ENCODE measurements at regions not wholly inside any gene's neighbourhood (a gene's known extent, or its start where the extent isn't known, plus 50 kb on each side); places are given as distances from the start of the nearest gene placed in this dataset.

DNA sequence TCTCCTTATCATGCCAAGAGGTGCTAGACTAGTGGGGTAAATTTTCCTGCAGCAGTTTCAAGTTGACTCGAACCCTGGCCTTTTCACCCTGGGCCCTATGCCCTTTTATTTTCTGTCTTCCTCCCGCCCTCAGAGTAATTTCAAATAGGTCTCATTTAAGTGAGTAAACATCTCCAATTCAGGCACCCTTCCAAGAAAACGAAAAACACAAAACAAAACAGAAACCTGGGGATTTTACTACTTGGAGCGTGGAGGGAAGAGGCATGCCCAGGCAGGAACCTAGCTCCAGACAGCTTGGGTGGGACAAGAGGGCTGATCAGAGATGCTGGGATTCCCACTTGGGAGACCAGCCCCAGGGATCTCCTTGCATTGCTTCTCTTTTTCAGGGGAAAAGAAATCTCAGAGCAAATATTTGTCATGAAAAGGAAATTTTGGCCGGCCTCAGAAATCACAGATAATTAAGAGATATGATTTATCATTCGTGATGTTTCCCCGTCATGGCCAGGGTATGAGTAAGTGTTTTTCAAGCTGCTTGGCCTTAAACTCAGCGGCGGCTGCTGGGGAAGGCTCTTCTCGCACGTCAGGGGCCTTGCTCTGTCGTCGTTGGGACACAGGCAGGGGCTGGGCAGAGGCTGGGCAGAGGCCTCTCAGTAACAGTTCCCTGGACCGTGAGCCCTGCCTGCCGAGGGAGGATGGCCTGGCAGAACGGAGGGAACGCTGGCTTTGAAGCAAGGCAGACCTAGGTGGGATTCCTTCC lies 248.6 kb upstream of the KLF4 start:
- H3K9me3 ChIP-seq (ENCODE audit: control insufficient read depth, insufficient read depth, low read depth, low read length) = no peaks in the 10 kb centered on the region
- H3K4me3 ChIP-seq (ENCODE audit: low read depth, low read length) = no peak overlapping the region
- H3K36me3 ChIP-seq (ENCODE audit: control insufficient read depth in 2 of 2, insufficient read depth in 1 of 2, low read length in 2 of 2) = no peaks in the 10 kb centered on the region
- CTCF ChIA-PET = interaction anchor here (0.6 to 0.7 kb wide), 2 partner anchors 166 to 655 kb away, joined by 3 to 4 read pairs; no protein-coding TSS in a partner anchor
- POLR2A ChIA-PET = no interaction called here
- peak overlapping the region; percentile 10; the same call in 1 of the 2 replicates for H3K27ac ChIP-seq (ENCODE audit: extremely low read depth, low read depth, low read length)
- no peaks in the 10 kb centered on the region; the same call in 1 of the 2 replicates for H3K4me1 ChIP-seq (ENCODE audit: control insufficient read depth, insufficient read depth, low read length)
- TF ChIP-seq ZFP69B (tag by site-specific recombination; IDR thresholded peaks at IDR 0.05) = peak; percentile 13; the same call in 1 of the 2 replicates
- TF ChIP-seq, protein P1, sequence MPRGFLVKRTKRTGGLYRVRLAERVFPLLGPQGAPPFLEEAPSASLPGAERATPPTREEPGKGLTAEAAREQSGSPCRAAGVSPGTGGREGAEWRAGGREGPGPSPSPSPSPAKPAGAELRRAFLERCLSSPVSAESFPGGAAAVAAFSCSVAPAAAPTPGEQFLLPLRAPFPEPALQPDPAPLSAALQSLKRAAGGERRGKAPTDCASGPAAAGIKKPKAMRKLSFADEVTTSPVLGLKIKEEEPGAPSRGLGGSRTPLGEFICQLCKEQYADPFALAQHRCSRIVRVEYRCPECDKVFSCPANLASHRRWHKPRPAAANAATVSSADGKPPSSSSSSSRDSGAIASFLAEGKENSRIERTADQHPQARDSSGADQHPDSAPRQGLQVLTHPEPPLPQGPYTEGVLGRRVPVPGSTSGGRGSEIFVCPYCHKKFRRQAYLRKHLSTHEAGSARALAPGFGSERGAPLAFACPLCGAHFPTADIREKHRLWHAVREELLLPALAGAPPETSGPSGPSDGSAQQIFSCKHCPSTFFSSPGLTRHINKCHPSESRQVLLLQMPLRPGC (tag by site-specific recombination; IDR thresholded peaks at IDR 0.05) = no peak
- peak; percentile 55; the same call in 1 of the 2 replicates for TF ChIP-seq MZF1 (tag by site-specific recombination; IDR thresholded peaks at IDR 0.05; ENCODE audit: borderline replicate concordance)
- TF ChIP-seq, protein P2, sequence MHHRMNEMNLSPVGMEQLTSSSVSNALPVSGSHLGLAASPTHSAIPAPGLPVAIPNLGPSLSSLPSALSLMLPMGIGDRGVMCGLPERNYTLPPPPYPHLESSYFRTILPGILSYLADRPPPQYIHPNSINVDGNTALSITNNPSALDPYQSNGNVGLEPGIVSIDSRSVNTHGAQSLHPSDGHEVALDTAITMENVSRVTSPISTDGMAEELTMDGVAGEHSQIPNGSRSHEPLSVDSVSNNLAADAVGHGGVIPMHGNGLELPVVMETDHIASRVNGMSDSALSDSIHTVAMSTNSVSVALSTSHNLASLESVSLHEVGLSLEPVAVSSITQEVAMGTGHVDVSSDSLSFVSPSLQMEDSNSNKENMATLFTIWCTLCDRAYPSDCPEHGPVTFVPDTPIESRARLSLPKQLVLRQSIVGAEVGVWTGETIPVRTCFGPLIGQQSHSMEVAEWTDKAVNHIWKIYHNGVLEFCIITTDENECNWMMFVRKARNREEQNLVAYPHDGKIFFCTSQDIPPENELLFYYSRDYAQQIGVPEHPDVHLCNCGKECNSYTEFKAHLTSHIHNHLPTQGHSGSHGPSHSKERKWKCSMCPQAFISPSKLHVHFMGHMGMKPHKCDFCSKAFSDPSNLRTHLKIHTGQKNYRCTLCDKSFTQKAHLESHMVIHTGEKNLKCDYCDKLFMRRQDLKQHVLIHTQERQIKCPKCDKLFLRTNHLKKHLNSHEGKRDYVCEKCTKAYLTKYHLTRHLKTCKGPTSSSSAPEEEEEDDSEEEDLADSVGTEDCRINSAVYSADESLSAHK (tag by site-specific recombination; IDR thresholded peaks at IDR 0.05) = peak; percentile 96
- TF ChIP-seq, protein P3, sequence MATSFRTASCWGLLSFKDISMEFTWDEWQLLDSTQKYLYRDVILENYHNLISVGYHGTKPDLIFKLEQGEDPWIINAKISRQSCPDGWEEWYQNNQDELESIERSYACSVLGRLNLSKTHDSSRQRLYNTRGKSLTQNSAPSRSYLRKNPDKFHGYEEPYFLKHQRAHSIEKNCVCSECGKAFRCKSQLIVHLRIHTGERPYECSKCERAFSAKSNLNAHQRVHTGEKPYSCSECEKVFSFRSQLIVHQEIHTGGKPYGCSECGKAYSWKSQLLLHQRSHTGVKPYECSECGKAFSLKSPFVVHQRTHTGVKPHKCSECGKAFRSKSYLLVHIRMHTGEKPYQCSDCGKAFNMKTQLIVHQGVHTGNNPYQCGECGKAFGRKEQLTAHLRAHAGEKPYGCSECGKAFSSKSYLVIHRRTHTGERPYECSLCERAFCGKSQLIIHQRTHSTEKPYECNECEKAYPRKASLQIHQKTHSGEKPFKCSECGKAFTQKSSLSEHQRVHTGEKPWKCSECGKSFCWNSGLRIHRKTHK (tag by site-specific recombination; IDR thresholded peaks at IDR 0.05) = no peak
- TF ChIP-seq, protein P4, sequence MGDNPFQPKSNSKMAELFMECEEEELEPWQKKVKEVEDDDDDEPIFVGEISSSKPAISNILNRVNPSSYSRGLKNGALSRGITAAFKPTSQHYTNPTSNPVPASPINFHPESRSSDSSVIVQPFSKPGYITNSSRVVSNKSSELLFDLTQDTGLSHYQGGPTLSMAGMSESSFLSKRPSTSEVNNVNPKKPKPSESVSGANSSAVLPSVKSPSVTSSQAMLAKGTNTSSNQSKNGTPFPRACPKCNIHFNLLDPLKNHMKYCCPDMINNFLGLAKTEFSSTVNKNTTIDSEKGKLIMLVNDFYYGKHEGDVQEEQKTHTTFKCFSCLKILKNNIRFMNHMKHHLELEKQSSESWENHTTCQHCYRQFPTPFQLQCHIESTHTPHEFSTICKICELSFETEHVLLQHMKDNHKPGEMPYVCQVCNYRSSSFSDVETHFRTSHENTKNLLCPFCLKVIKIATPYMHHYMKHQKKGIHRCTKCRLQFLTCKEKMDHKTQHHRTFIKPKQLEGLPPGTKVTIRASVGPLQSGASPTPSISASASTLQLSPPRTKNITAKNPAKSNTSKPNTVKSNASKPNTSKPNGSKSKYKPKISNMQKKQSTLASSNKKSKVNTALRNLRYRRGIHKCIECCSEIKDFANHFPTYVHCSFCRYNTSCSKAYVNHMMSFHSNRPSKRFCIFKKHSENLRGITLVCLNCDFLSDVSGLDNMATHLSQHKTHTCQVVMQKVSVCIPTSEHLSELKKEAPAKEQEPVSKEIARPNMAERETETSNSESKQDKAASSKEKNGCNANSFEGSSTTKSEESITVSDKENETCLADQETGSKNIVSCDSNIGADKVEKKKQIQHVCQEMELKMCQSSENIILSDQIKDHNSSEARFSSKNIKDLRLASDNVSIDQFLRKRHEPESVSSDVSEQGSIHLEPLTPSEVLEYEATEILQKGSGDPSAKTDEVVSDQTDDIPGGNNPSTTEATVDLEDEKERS (tag by site-specific recombination; IDR thresholded peaks at IDR 0.05) = no peak
- TF ChIP-seq, protein P5, sequence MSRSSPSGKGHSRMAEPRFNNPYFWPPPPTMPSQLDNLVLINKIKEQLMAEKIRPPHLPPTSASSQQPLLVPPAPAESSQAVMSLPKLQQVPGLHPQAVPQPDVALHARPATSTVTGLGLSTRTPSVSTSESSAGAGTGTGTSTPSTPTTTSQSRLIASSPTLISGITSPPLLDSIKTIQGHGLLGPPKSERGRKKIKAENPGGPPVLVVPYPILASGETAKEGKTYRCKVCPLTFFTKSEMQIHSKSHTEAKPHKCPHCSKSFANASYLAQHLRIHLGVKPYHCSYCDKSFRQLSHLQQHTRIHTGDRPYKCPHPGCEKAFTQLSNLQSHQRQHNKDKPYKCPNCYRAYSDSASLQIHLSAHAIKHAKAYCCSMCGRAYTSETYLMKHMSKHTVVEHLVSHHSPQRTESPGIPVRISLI (tag by site-specific recombination; IDR thresholded peaks at IDR 0.05) = no peak
- 0 out of 2 replicates have a peak, but pooled peaks have one; percentile 19 for TF ChIP-seq ZBTB8A (tag by site-specific recombination; IDR thresholded peaks at IDR 0.05)
- peak; percentile 59; the same call in 1 of the 2 replicates for TF ChIP-seq ZNF664 (tag by site-specific recombination; IDR thresholded peaks at IDR 0.05)
- no peak for TF ChIP-seq HOXD13 (CRISPR knock-in tag; IDR thresholded peaks at IDR 0.05; ENCODE audit: borderline replicate concordance)
- TF ChIP-seq, protein P6, sequence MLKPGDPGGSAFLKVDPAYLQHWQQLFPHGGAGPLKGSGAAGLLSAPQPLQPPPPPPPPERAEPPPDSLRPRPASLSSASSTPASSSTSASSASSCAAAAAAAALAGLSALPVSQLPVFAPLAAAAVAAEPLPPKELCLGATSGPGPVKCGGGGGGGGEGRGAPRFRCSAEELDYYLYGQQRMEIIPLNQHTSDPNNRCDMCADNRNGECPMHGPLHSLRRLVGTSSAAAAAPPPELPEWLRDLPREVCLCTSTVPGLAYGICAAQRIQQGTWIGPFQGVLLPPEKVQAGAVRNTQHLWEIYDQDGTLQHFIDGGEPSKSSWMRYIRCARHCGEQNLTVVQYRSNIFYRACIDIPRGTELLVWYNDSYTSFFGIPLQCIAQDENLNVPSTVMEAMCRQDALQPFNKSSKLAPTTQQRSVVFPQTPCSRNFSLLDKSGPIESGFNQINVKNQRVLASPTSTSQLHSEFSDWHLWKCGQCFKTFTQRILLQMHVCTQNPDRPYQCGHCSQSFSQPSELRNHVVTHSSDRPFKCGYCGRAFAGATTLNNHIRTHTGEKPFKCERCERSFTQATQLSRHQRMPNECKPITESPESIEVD (tag by site-specific recombination; IDR thresholded peaks at IDR 0.05) = peak; percentile 55; the same call in 1 of the 2 replicates
- no peak for TF ChIP-seq ZNF214 (tag by site-specific recombination; IDR thresholded peaks at IDR 0.05; ENCODE audit: borderline replicate concordance)
- no peak for TF ChIP-seq ZNF792 (tag by site-specific recombination; IDR thresholded peaks at IDR 0.05)
- no peak for TF ChIP-seq GLIS2 (tag by site-specific recombination; IDR thresholded peaks at IDR 0.05)
- TF ChIP-seq, protein P7, sequence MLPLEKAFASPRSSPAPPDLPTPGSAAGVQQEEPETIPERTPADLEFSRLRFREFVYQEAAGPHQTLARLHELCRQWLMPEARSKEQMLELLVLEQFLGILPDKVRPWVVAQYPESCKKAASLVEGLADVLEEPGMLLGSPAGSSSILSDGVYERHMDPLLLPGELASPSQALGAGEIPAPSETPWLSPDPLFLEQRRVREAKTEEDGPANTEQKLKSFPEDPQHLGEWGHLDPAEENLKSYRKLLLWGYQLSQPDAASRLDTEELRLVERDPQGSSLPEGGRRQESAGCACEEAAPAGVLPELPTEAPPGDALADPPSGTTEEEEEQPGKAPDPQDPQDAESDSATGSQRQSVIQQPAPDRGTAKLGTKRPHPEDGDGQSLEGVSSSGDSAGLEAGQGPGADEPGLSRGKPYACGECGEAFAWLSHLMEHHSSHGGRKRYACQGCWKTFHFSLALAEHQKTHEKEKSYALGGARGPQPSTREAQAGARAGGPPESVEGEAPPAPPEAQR (tag by site-specific recombination; IDR thresholded peaks at IDR 0.05) = no peak
- no peak for TF ChIP-seq PRDM1 (tag by site-specific recombination; IDR thresholded peaks at IDR 0.05)
- no peak for TF ChIP-seq ZNF354C (tag by site-specific recombination; IDR thresholded peaks at IDR 0.05; ENCODE audit: borderline replicate concordance, low read depth)
- TF ChIP-seq, protein P8, sequence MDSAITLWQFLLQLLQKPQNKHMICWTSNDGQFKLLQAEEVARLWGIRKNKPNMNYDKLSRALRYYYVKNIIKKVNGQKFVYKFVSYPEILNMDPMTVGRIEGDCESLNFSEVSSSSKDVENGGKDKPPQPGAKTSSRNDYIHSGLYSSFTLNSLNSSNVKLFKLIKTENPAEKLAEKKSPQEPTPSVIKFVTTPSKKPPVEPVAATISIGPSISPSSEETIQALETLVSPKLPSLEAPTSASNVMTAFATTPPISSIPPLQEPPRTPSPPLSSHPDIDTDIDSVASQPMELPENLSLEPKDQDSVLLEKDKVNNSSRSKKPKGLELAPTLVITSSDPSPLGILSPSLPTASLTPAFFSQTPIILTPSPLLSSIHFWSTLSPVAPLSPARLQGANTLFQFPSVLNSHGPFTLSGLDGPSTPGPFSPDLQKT (IDR thresholded peaks at IDR 0.05; ENCODE audit: borderline replicate concordance, low read depth, low read length) = no peak
- TF ChIP-seq, protein P9, sequence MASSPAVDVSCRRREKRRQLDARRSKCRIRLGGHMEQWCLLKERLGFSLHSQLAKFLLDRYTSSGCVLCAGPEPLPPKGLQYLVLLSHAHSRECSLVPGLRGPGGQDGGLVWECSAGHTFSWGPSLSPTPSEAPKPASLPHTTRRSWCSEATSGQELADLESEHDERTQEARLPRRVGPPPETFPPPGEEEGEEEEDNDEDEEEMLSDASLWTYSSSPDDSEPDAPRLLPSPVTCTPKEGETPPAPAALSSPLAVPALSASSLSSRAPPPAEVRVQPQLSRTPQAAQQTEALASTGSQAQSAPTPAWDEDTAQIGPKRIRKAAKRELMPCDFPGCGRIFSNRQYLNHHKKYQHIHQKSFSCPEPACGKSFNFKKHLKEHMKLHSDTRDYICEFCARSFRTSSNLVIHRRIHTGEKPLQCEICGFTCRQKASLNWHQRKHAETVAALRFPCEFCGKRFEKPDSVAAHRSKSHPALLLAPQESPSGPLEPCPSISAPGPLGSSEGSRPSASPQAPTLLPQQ (tag by site-specific recombination; IDR thresholded peaks at IDR 0.05) = peak; percentile 59; the same call in 1 of the 2 replicates
